Nephron (organoid): ENCODE measurements at regions not wholly inside any gene's neighbourhood (a gene's known extent, or its start where the extent isn't known, plus 50 kb on each side); places are given as distances from the start of the nearest gene placed in this dataset.

Experiments
- H3K27ac Mint-ChIP-seq, 3 experiments: 2 replicates each; pipeline ENCODE4 v1.8.0; 2020; ENCODE audit warnings: mixed read lengths in 3 of 3, mild to moderate bottlenecking in 2 of 3, moderate library complexity in 1 of 3
- H3K27me3 Mint-ChIP-seq: 2 replicates; pipeline ENCODE4 v1.8.0; 2021; ENCODE audit warnings: low read depth, mild to moderate bottlenecking, moderate library complexity, mixed read lengths
- H3K36me3 Mint-ChIP-seq: 2 replicates; pipeline ENCODE4 v1.8.0; 2020; ENCODE audit warnings: low read depth, mixed read lengths
- H3K4me1 Mint-ChIP-seq: 2 replicates; pipeline ENCODE4 v1.8.0; 2020; ENCODE audit warnings: mixed read lengths
- H3K4me3 Mint-ChIP-seq, 3 experiments: 2 replicates each; pipeline ENCODE4 v1.8.0; 2020; ENCODE audit warnings: mild to moderate bottlenecking in 3 of 3, mixed read lengths in 3 of 3, moderate library complexity in 2 of 3
- H3K9me3 Mint-ChIP-seq: 2 replicates; pipeline ENCODE4 v1.8.0; 2020; ENCODE audit warnings: mixed read lengths
- TF ChIP-seq, protein P1 (sequence below), 3 experiments: fragments of 200-600 bp; sonication (generic); IDR thresholded peaks; one replicate each; pipeline ENCODE4 v1.5.0; 2021; ENCODE audit warnings: antibody characterized with exemption in 3 of 3; ENCODE audit not compliant: unreplicated experiment in 3 of 3

DNA sequence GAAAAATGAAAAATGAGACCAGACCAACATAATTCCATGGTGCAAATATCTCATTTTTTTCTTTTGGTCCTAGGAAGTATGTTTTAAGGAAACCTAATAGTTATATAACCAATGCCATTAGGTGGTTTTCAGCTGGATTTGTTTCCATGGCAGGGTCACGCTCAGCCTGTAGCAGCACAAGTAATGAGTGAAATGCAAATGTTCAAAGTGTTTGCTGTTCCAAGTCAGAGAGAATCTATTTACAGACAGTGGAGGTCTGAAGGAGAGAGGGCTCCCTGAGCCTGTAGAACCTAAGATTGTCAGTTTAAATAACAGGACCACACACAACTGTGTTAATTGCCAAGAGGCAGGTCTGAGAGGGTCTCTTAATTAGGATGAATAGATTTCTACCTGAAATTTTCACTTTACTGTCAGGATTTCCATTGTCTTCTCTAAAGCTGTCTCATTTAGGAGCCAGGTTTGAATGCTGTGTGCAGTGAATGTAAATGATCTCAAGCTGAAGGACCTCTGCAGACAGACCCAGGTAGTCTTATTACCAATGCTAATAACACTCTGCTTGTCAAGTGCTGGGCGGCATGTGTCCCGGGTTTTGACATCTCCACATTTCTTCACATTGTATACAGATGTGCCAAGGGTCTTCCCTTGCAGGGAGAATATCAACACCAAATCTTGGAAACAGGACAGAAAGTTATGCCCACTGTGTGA is 317.3 kb upstream of the NECTIN3 start:
- peaks cover 11% of the 10 kb centered on the region for H3K4me1 Mint-ChIP-seq
- no peaks in the 10 kb centered on the region for H3K36me3 Mint-ChIP-seq
- H3K4me3 Mint-ChIP-seq, result peak overlapping the region in 1 of 3 experiments; percentile 9
- H3K27ac Mint-ChIP-seq, result peak overlapping the region; percentile 38 to 81 (median 61)
- no peaks in the 10 kb centered on the region for H3K9me3 Mint-ChIP-seq
- TF ChIP-seq, protein P1, sequence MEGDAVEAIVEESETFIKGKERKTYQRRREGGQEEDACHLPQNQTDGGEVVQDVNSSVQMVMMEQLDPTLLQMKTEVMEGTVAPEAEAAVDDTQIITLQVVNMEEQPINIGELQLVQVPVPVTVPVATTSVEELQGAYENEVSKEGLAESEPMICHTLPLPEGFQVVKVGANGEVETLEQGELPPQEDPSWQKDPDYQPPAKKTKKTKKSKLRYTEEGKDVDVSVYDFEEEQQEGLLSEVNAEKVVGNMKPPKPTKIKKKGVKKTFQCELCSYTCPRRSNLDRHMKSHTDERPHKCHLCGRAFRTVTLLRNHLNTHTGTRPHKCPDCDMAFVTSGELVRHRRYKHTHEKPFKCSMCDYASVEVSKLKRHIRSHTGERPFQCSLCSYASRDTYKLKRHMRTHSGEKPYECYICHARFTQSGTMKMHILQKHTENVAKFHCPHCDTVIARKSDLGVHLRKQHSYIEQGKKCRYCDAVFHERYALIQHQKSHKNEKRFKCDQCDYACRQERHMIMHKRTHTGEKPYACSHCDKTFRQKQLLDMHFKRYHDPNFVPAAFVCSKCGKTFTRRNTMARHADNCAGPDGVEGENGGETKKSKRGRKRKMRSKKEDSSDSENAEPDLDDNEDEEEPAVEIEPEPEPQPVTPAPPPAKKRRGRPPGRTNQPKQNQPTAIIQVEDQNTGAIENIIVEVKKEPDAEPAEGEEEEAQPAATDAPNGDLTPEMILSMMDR (IDR thresholded peaks at IDR 0.05; ENCODE audit: unreplicated experiment in 3 of 3), result no peak
- H3K27me3 Mint-ChIP-seq, result no peaks in the 10 kb centered on the region

DNA sequence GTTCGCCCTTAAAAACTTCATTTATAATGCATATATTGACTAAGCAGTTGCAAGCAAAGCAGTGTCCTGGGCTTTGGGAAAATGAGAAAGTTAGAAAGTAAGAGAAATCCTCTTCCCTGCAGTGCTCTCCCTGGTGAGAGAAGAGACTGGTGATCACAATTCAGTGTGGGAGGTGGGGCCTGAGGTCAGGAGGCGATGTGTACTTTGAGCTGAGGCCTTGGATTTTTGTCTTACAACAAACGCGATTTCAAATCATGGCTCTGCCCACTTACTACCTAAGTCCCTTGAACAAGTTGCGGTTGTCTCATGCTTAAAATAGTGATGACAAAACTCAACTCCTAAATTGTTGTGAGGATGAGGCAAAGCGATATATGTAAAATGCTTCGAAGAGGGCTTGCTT is 316.3 kb upstream of the NECTIN3 start:
- Mint-ChIP-seq H3K36me3 (no peaks in the 10 kb centered on the region), H3K27ac (peak overlapping the region; percentile 41 to 81 (median 61)), H3K4me3 (no peak overlapping the region), H3K27me3 (no peaks in the 10 kb centered on the region), H3K9me3 (no peaks in the 10 kb centered on the region), H3K4me1 (peaks cover 11% of the 10 kb centered on the region)
- TF ChIP-seq, protein P1 (IDR thresholded peaks at IDR 0.05; ENCODE audit: unreplicated experiment in 3 of 3), result no peak

DNA sequence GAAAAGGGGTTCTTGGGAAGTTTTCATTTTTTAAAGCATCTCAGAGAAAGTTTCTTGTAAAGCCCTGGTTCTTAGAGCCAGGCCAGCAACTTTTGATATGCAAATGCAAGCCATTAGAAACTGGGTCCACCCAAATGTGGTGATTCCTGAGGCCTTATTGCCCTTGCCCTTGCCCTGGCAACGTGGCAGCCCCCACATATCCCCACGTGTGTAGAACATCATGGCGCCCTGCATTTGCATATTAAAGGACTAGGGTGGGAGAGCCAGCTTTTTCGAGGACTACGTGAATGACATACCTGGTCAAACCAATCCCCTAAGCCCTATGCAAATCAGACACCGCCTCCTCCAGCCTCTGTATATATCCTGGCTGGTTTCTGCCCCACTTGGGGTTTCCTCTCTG is 314.9 kb upstream of the NECTIN3 start:
- Mint-ChIP-seq H3K36me3 (no peaks in the 10 kb centered on the region), H3K27me3 (no peaks in the 10 kb centered on the region), H3K27ac (no peak overlapping the region), H3K4me3 (no peak overlapping the region), H3K4me1 (peaks cover 11% of the 10 kb centered on the region), H3K9me3 (peaks cover 5% of the 10 kb centered on the region)
- TF ChIP-seq, protein P1 (IDR thresholded peaks at IDR 0.05; ENCODE audit: unreplicated experiment in 3 of 3), result no peak

DNA sequence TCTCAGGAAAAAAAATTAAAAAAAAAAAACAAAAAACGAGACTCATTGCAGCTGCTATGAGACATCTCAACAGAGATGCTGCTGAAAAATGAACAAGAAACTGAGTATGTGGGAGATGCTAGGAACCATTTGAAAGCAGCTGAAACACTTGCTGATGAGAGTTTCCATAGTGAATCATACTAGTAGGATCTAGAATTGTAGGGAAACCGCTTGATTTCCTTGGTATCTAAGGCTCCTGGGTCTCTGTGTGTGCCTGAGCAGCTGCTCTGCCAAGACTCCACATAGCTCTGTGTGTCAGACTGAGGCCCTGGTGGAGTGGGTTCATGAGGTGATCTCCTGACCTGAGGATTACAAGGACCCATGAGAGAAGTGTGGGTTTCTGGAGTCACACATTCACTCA is 313.4 kb upstream of the NECTIN3 start:
- no peaks in the 10 kb centered on the region for H3K27me3 Mint-ChIP-seq
- H3K27ac Mint-ChIP-seq, result no peak overlapping the region
- TF ChIP-seq, protein P1 (IDR thresholded peaks at IDR 0.05; ENCODE audit: unreplicated experiment in 3 of 3), result no peak
- peaks cover 11% of the 10 kb centered on the region for H3K4me1 Mint-ChIP-seq
- peaks cover 5% of the 10 kb centered on the region for H3K9me3 Mint-ChIP-seq
- H3K4me3 Mint-ChIP-seq, result no peak overlapping the region
- no peaks in the 10 kb centered on the region for H3K36me3 Mint-ChIP-seq

DNA sequence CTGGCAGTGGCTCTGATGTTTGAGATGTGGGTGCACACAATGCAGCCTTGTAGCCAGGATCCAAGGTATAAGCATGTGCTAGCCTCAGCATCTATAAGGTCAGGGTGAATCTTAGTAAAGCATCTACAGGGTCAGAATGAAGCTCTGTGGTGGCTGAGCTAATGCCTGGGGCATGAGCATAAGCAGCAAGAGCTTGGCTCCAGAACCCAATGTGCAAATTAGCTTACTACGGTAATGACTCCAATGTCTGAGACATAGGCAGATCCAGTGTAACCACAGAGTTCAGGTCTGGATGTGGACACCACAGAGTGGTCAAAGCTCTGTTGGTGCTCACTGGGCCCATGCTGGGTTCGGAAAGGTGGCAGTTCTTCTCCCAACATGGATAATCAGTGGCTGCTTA is 304.5 kb upstream of the NECTIN3 start:
- Mint-ChIP-seq H3K27ac (no peak overlapping the region), H3K27me3 (no peaks in the 10 kb centered on the region), H3K4me3 (no peak overlapping the region), H3K9me3 (peaks cover 13% of the 10 kb centered on the region), H3K36me3 (no peaks in the 10 kb centered on the region), H3K4me1 (peaks cover 12% of the 10 kb centered on the region)
- TF ChIP-seq, protein P1 (IDR thresholded peaks at IDR 0.05; ENCODE audit: unreplicated experiment in 3 of 3), result no peak

DNA sequence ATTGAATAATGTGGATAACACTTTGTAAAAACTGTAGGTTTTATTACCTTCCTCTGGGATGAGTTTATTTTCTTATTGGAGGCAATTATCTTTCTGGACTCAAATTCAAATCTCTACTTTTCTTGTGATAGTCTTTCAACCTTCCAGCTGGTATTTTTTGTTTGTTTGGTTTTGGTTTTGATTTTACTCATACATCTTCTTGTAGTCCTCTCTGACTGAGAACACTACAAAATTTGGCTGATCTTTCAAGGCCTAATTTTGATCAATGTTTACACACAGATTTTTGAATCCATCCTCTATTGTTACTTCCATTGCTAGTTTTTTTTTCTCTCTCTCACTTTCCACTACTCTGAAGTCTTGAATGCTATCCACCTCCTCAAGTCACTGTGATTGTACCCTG is 303.8 kb upstream of the NECTIN3 start:
- H3K4me1 Mint-ChIP-seq, result peaks cover 18% of the 10 kb centered on the region
- H3K9me3 Mint-ChIP-seq, result peaks cover 13% of the 10 kb centered on the region
- H3K27ac Mint-ChIP-seq, result no peak overlapping the region
- TF ChIP-seq, protein P1 (IDR thresholded peaks at IDR 0.05; ENCODE audit: unreplicated experiment in 3 of 3), result no peak
- no peaks in the 10 kb centered on the region for H3K36me3 Mint-ChIP-seq
- H3K27me3 Mint-ChIP-seq, result no peaks in the 10 kb centered on the region
- H3K4me3 Mint-ChIP-seq, result no peak overlapping the region
